ENCODE measurements at regions not wholly inside any gene's neighbourhood (a gene's known extent, or its start where the extent isn't known, plus 50 kb on each side); places are given as distances from the start of the nearest gene placed in this dataset.
A peak's percentile ranks its signal among the peaks of the same experiment; 100 is the strongest.

DNA sequence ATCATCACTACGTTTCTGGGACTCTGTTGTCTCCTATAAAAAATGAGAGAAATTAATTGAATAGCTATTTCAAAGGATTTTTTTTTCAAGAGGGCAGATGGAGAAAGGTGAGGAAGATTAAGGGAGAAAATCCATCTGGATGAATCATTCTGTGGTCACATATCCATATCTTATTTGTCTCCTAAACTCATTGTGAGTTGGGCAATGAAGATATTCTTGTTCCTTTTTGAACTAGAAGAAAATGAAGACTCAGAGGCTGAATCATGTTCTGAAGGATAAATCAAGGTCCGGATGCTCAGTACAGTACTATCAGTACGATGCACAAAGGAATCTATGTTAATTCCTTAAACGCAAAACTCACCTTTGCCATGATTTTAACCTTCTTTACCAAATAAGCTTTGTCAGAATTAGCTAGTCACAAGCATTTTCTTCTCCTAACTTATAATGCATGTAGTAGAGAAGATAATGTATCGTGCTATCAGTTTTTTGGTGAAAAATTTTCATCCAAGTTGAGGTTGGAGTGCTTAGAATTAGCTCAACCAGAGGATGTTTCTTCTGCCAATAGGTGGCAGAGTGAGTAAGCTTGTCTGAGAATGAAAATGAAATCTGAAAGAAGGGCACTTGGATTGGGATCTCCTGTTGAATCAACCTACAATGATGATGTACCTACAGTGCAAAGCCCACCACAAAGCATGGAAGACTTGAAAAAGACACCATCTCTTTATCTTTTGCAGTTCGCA is 446.9 kb downstream of the KIF20B start:
- TF ChIP-seq, protein P1, sequence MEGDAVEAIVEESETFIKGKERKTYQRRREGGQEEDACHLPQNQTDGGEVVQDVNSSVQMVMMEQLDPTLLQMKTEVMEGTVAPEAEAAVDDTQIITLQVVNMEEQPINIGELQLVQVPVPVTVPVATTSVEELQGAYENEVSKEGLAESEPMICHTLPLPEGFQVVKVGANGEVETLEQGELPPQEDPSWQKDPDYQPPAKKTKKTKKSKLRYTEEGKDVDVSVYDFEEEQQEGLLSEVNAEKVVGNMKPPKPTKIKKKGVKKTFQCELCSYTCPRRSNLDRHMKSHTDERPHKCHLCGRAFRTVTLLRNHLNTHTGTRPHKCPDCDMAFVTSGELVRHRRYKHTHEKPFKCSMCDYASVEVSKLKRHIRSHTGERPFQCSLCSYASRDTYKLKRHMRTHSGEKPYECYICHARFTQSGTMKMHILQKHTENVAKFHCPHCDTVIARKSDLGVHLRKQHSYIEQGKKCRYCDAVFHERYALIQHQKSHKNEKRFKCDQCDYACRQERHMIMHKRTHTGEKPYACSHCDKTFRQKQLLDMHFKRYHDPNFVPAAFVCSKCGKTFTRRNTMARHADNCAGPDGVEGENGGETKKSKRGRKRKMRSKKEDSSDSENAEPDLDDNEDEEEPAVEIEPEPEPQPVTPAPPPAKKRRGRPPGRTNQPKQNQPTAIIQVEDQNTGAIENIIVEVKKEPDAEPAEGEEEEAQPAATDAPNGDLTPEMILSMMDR (IDR thresholded peaks at IDR 0.05), result peak in 2 of 4 experiments; percentile 8 to 45
- TF ChIP-seq POLR2A (IDR thresholded peaks at IDR 0.05) (no peak), POLR2AphosphoS5 (IDR thresholded peaks at IDR 0.05) (no peak)
